Fibroblast of skin of right quadriceps (primary cell): ENCODE measurements at regions not wholly inside any gene's neighbourhood (a gene's known extent, or its start where the extent isn't known, plus 50 kb on each side); places are given as distances from the start of the nearest gene placed in this dataset.
"Not testable (repeated sequence)": the region's sequence is repeated elsewhere in the genome, so short reads cannot be mapped to it uniquely, and the experiment has no call there.

ENCODE experiments used
- DNase-seq: peaks from one replicate; pipeline ENCODE4 v3.0.0-alpha.2; 2013

DNA sequence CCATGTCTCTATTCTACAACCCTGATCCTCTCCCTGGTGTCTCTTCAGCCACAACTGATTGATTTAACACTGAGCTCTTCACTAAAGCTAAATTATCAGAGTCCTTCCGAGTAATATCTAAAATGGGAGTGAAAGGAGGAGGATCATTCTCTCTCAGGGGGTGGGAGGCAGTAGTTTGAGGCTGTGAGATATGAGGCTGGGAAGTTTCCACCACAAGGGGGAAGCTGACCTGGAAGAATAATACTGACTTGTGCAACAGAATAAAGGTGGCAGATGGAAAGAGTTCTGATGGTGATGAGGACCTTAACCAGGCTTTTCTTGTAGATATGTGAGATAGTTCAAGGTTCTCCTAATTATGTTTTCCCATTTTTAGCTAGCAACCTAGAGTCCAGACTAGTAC, 241.6 kb upstream of the VKORC1L1 start:
- not testable (repeated sequence) for DNase-seq

DNA sequence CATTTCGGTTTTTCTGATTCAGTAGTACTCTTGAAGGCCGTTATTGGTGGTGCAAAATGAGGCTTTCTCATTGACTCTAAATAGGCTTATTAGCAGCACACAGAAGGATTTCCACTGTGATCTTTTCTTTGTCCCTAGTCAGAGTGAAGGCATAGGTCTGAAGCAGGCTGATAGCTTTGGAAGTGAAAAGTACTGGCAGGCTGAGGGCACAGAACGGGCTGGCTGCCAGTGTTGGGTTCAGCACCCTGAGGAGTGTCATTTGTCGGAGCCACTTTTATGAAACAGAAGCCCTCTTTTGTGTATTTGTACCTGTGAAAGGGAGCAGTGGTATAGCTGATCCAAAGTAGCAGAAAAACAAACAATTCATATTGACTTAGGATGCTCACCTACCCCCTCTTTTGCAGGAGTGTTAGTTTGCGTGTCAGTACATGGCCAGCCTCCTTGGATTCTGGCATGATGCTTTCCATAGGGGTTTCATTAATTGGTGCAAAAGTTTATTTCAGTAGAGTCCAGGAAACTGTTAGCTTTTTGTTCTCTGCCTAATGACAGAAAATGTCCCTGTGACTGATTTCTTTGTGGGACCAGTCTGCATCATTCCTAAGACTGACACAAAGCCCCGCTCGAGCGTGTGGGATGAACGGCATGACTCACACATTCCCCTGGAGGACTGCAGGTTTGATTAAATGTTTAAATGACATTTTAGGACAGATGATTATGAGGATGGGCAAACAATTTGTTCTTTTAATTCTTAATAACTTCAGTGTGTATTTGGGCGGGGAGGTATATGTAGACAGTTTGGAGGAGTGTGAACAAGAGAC, 239.1 kb upstream of the VKORC1L1 start:
- DNase-seq, result not testable (repeated sequence)

DNA sequence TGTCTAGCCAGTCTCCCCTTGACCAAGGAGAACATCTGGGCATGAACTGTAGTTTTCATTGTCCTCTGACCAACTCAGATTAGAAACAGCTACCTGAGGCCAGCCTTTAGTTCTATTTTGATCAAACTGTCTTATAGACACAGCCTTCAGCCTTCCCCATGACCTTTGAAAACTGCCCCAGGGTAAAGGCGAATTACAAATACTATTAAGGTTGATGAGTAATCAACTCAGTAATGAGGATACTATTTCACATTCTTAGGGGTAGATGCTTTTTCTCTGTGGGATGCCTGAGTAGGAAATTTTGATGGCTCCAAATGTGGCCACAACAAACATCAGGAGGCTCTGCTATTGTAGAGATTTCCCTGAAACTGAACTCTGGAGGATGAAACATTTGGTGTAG, 234.0 kb upstream of the VKORC1L1 start:
- DNase-seq, result not testable (repeated sequence)

DNA sequence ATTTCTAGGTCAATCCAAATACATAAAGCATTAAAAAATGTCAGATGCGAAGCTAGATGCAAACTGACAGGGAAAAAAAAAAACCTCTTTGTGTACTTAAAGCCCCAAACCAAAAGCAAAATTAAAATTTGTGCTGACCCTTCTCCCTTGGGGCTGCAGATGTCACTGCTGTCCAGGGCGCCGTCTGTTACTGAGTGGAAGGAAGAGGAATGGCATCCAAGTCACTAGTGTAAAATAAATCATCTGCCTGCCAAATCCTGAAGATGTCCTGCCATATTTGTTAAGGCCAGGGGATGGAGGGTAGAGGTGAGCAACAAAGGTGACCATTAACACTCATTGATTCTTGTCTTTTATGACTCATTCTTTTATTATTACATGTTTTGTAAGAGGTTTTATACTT, 233.2 kb upstream of the VKORC1L1 start:
- DNase-seq, result not testable (repeated sequence)

DNA sequence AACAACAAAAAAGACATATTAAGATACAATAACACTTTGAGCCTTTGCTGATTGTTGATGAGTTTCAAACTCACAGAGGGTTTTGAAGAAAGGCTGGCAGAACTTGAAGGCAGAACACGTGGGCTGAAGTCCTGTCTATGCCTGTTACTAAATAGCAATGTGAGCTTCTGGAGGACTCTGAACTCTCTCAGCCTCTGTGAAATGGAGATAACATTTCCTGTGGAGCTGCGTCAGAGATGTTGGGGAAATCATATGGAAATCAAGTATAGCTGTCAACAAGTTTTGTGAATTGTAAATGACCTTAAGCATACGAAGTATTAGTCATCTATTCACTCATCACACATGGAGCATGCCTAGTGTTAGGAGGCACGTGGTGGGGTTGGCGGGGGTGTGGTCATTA, 229.4 kb upstream of the VKORC1L1 start:
- not testable (repeated sequence) for DNase-seq

DNA sequence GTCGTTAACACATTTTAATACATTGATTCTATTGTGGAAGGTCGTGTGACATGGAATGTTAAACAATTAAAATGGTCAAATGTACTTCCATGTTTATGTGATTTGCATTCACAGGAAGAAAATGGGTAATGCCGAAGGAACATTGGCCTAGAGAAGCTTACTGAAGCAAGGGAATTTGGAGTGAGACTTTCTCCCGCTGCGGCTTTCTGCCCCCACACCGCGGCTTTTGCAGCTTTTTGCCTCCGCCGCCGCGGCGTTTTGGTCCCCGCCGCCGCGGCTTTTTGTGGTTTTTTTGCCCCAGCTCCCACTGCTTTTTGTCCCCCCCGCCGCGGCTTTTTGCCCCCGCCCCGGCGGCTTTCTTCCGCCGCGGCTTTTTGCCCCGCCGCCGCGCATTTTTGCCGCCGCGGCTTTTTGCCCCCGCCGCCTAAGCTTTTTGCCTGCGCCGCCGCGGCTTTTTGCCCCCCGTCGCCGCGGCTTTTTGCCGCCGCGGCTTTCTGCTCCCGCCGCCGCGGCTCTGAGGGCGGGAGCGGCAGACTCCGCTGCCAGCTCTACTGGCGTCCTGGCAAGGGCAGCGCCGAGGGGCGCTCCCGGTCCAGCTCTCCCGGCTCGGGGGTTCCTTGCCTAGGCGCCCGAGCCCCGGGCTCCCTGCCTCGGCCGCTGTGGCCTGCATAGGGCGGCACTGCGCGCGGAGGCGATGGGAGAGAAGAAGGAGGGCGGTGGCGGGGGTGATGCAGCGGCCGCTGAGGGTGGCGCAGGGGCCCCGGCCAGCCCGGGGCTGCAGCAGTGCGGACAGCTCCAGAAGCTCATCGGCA, 225.5 kb upstream of the VKORC1L1 start:
- not testable (repeated sequence) for DNase-seq

DNA sequence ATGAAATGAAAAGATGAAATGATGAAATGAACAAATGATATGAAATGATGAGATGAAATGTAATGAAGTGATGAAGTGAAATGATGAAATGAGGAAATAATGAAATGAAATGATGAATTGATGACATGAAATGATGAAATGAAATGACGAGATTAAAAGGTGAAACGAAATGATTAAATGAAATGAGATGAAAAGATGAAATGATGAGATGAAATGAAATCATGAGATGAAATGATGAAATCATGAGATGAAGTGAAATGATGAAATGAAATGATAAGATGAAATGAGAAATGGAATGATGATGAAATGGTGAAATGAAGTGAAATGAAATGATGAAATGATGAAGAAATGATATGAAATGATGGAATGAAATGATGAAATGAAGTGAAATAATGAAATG, 221.7 kb upstream of the VKORC1L1 start:
- not testable (repeated sequence) for DNase-seq

DNA sequence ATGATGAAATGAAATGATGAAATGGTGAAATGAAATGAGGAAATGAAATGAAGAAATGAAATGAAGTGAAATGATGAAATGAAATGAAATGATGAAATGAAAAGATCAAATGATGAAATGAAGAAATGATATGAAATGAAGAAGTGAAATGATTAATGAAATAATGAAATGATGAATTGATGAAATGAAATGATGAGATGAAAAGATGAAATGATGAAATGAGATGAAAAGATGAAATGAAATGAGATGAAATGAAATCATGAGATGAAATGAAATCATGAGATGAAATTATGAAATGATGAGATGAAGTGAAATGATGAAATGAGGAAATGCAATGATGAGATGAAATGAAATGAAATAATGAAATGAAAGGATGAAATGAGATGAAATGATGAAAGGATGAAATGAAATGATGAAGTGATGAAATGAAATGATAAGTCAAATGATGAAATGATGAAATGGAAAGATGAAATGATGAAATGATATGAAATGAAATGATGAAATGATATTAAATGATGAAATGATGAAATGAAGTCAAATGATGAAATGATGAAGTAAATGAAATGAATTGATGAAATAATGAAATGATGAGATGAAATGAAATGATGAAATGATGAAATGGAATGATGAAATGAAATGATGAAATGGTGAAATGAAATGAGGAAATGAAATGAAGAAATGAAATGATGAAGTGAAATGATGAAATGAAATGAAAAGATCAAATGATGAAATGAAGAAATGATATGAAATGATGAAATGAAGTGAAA, 220.9 kb upstream of the VKORC1L1 start:
- not testable (repeated sequence) for DNase-seq

DNA sequence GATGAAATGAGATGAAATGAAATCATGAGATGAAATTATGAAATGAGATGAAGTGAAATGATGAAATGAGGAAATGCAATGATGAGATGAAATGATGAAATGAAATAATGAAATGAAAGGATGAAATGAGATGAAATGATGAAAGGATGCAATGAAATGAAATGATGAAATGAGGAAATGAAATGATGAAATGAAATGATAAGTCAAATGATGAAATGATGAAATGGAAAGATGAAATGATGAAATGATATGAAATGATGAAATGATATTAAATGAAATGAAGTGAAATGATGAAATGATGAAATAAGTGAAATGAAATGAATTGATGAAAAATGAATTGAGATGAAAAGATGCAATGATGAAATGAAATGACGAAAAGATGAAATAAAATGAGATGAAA, 220.2 kb upstream of the VKORC1L1 start:
- DNase-seq, result not testable (repeated sequence)

DNA sequence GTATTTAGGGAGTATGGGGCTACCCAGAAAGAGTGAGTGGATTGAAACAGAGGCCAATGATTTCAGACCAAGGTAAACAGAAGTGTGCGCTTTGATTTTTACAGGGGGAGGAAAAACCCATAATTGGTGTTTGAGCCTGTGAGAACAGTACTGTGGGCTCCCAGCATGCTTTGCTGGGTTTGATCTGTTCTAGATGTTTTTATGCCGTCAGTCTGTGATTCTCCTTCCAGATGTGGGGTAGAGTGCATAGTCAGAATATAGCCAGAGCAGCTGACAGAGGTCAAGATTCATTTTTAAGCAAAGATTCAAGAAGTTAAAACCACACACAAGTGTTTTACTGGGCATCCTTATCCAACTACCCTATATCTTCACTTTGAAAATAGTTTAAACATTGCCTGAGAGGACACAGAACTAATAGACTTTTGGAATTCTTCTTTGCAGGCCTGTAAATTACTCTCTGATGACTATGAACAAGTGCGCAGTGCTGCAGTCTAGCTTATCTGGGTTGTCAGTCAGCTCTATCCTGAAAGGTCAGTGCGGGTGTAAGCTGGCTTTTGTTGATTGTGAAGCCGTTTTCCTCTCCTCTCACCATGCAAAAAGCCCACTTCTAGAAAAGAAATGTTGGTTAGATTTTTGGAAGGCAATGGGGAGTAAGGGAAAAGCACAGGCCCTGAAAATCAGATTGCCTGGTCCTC, 216.2 kb upstream of the VKORC1L1 start:
- DNase-seq, result not testable (repeated sequence)

DNA sequence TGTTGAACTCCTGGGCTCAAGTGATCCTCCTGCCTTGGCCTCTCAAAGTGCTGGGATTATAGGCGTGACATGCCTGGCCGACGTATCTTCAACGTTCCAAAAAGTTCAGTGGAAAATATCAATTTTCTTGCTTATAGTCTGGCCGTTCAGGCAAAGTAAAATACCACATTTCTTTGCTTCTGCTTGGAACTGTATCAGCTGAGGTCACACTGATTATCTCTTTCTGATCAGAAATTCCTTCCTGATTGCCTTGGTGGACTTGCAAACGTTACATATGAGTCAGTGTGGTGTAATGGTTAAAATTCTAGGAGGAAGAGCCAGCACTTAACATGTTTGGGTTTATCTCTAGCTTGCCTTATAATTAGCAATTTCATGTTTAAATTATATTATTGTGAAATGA, 189.5 kb upstream of the VKORC1L1 start:
- DNase-seq, result not testable (repeated sequence)

DNA sequence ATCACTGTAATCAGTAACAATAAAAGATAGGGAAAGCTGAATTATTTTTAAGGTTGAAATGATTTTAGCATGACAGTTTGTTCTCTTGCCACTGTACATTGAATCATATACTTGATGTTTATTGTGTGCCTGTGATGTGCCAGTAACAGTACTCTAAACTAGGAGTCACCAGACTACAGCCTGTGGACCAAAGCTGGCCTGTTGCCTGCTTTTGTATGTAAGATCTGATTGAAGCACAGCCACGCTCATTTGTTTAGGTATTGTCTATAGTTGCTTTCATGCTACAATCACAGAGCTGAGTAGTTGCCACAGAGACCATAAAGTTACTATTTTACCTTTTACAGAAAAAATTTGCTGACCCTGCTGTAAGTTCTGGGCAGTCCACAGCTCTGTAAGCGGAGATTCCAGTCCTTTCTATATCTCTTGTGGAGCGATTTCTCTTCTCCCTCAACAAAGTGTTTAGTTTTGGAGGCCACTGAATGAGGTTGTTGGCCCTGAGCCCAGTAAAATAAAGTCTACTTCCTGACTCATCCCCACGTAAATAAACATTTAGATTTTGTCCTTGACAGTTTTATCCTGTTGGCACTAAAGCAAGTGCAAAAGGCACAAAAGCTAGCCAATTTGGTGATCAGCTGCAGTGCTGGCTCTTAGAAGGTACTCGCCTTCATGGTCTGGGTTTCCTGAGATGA, 173.7 kb upstream of the VKORC1L1 start:
- DNase-seq, result not testable (repeated sequence)

DNA sequence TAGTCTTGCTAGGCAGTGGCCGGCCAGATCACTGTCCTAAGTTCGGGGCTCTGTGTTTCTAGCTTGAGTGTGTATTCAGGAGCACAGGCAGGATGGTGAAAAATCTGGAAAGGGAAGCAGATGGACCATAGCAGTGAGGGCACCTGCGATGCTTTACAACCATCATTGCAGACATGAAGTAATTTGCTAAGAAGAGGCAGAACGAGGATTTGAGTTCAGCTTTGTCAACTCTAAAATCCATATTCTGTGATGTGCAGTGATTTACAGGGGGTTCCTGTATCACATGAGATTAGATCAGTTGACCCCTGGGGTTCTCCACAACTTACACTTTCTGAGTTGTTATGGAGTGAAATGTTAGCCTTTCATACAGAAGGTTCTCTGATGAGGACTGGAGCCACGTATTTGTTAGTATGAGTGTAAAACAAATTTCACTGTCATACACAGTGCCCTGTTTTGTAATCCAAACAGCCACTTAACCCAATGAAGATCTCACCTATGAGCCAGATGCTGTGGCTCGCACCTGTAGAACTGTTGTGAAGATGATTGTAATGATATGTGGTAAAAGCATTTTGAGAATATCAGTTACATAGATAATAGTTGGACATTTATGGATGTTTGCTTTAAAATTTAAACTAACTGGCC, 173.0 kb upstream of the VKORC1L1 start:
- not testable (repeated sequence) for DNase-seq

DNA sequence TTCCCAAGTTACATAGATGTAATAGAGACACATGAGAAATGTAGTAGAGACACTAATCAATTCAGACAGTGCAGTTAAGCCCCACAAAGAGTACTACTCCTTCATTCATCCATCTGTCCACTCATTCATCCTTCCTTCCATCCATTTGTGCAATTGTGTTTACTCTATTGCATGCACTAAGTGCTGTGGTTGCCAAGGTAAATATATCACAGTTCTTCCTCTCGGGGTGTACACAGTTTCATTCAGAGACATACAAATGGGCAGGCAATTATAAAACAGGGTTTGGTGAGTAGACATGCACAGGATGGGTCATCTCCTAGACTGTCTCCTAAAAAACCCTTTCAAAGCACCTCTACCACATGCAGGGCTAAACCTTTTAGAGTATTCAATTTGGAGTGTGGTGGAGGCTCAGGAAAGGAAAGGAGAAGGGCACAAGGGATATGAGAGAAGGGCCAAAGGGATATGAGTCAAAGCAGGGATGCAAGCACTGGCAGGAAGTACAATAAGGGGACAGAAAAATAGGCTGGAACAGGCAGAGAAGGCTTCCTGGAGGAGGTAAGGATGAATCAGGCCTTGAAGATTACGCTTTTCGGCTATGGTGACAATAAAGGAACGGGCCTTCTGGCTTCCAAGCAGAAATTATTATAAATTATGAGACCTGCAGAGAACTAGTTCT, 153.6 kb upstream of the VKORC1L1 start:
- not testable (repeated sequence) for DNase-seq

DNA sequence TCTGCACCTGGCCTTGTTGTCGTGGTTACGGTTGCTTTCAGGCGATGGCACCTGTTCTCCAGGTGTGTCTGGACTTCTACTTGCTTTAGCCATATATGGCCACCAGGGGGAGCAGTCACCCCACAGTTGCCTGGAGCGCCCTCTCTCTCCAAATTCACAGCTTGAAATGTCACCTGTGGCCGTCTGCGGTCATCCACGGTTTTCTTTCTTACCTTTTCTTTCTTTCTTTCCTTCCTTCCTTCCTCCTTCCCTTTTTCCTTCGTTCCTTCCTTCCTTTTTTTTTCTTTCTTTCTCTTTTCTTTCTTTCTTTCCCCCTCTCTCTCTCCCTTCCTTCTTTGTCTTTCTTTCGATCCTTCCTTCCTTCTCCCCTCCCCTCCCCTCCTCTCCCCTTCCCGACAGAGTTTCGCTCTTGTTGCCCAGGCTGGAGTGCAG, 150.5 kb upstream of the VKORC1L1 start:
- peak; percentile 14 for DNase-seq

DNA sequence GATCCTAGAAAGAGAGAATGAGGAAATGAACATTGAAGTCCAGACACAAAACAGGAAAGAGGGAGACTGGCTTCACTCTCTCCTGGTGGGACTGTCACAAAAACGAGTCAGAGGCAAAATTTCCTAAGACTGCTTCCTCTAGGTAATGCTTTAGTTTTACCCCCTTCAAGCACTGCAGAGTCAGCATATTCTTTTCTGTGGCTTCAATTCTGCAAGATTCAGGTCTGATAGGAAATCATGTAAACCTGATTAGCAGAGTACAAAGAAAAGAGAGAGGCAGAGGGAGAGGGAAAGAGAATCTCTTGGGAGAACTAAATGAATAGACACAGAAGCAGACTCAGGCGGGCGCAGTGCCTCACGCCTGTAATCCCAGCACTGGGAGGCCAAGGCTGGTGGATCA, 145.7 kb upstream of the VKORC1L1 start:
- not testable (repeated sequence) for DNase-seq

DNA sequence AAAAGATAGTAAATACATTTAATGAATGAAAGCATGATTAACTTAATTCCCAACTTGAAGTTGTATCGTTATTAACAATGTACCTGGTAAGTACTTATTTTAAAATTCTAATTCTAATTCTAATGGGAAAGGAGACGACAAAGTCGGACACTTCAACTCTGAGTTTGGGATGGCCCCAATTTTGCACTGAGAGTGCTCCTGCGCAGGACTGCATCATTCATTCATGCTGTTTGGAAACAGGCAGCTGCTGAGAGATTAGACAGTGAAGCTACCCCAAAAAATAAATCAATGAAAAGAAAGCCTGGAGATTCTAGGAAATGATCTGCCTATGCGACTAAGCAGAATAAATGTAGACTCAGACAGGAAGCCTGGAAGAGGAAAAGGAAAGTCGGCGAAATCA, 141.7 kb upstream of the VKORC1L1 start:
- DNase-seq, result no peak

DNA sequence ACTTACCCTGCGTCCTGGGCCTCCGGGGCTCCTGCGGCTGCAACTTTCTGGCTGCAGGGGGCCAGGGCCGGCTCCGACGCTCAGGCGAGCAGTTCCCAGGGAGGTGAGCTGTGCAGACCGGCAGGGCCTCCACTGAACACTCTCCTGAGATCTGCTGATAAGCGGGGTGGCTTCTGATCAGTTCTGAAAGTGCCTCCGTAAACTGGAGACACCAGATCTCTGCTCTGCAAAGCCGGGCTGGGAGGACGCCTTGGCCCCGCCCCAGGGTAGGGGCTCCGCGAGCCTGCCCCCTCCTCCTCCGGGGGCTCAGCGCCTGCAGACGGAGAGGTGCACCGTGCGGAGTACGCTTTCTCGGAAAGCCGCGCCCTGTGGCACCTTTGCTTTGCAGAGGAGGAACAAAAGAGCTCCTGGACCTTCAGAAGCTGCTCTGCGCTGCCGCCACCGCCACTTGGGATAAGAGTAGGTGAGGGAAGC, 141.3 kb upstream of the VKORC1L1 start:
- peak; percentile 31 for DNase-seq

DNA sequence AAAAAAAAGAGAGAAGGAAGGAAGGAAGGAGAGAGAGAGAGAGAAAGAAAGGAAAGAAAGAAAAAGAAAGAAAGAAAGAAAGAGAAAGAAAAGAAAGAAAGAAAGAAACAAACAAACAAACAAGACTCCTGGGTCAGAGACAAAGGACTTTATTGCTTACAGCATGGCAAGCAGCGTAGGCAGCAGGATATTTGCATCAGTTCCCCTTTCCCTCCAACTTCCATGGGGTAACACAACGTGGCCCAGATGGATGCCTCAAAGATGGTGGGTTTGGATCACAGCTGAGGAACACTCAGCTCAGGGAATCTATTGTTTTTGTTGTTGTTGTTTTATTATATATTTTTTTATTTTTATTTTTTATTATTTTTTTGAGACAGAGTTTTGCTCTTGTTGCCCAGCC, 128.5 kb upstream of the VKORC1L1 start:
- DNase-seq, result no peak

DNA sequence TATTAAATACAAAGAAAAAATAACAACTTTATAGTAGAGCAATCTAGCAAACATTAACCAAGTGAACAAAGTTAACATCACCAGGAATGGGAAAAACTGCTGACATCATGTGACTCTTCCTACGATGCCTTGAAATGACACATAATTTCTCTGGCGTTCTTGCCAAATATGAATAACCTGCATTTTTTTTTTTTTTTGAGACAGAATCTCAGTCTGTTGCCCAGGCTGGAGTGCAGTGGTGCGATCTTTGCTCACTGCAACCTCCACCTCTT, 126.5 kb upstream of the VKORC1L1 start:
- no peak for DNase-seq

DNA sequence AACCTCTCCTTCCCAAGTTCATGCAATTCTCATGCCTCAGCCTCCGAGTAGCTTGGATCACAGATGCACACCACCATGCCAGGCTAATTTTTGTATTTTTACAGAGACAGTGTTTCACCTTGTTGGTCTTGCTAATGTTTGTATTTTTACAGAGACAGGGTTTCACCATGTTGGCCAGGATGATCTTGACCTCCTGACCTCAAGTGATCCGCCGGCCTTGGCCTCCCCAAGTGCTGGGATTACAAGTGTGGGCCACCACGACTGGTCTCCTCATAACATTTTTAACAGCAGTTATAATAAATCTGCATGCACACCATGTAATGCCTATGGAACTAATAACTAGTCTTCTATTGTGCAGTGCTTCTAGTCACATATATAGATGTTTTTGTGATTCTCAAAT, 123.8 kb upstream of the VKORC1L1 start:
- DNase-seq, result no peak
